HS-27A (cell line): ENCODE measurements at regions not wholly inside any gene's neighbourhood (a gene's known extent, or its start where the extent isn't known, plus 50 kb on each side); places are given as distances from the start of the nearest gene placed in this dataset.

Experiments used
- DNase-seq: peaks from one replicate; pipeline ENCODE4 v3.0.0-alpha.2; 2012; ENCODE audit warnings: low read depth, missing footprints

- DNase-seq, result no peak
Observed at GRCh38 chr22:26732284-26732683, 74.9 kb downstream of the MIAT start.

GRCh38 chr22:26734339-26735018, 77.1 kb downstream of the MIAT start:
- DNase-seq, result no peak

- no peak for DNase-seq
Observed at GRCh38 chr22:26735019-26735409, 77.6 kb downstream of the MIAT start.

- no peak for DNase-seq
Observed at GRCh38 chr22:26737262-26737661, 79.9 kb downstream of the MIAT start.

- no peak for DNase-seq
Observed at GRCh38 chr22:26740253-26740652, 82.9 kb downstream of the MIAT start.

GRCh38 chr22:26743149-26743548, 85.8 kb downstream of the MIAT start:
- DNase-seq, result no peak

GRCh38 chr22:26744892-26745808, 87.8 kb downstream of the MIAT start:
- no peak for DNase-seq

GRCh38 chr22:26746311-26746710, 88.9 kb downstream of the MIAT start:
- no peak for DNase-seq

- no peak for DNase-seq
Observed at GRCh38 chr22:26748845-26749244, 91.5 kb downstream of the MIAT start.

- no peak for DNase-seq
Observed at GRCh38 chr22:26751217-26751616, 93.8 kb downstream of the MIAT start.

GRCh38 chr22:26753125-26753862, 95.9 kb downstream of the MIAT start:
- DNase-seq, result no peak

GRCh38 chr22:26756675-26757293, 99.4 kb downstream of the MIAT start:
- DNase-seq, result no peak

- no peak for DNase-seq
Observed at GRCh38 chr22:26757496-26757895, 100.1 kb downstream of the MIAT start.

- DNase-seq, result no peak
Observed at GRCh38 chr22:26762503-26763472, 105.4 kb downstream of the MIAT start.

- DNase-seq, result peak; percentile 96
Observed at GRCh38 chr22:26763633-26764361, 106.4 kb downstream of the MIAT start.

GRCh38 chr22:26766510-26767350, 109.3 kb downstream of the MIAT start:
- no peak for DNase-seq

- no peak for DNase-seq
Observed at GRCh38 chr22:26767351-26768155, 110.2 kb downstream of the MIAT start.

- no peak for DNase-seq
Observed at GRCh38 chr22:26768156-26768515, 110.7 kb downstream of the MIAT start.

- no peak for DNase-seq
Observed at GRCh38 chr22:26768952-26769351, 111.6 kb downstream of the MIAT start.
